ENCODE measurements at regions not wholly inside any gene's neighbourhood (a gene's known extent, or its start where the extent isn't known, plus 50 kb on each side); places are given as distances from the start of the nearest gene placed in this dataset.

- no peak overlapping the region for H3K4me3 ChIP-seq (ENCODE audit: low read depth, low read length)
- no peak for DNase-seq (ENCODE audit: low read depth)
- no peak for TF ChIP-seq CTCF (IDR thresholded peaks at IDR 0.05; ENCODE audit: control insufficient read depth, extremely low read depth, insufficient read depth)
These were observed 193.8 kb upstream of the STK17B start for GRCh38 chr2:196365145-196365544.

- no peak overlapping the region for H3K4me3 ChIP-seq (ENCODE audit: low read depth, low read length)
- TF ChIP-seq CTCF (IDR thresholded peaks at IDR 0.05; ENCODE audit: control insufficient read depth, extremely low read depth, insufficient read depth) = no peak
- DNase-seq (ENCODE audit: low read depth) = no peak
These were observed 194.5 kb upstream of the STK17B start for GRCh38 chr2:196365923-196366322.

- DNase-seq (ENCODE audit: low read depth) = no peak
- TF ChIP-seq CTCF (IDR thresholded peaks at IDR 0.05; ENCODE audit: control insufficient read depth, extremely low read depth, insufficient read depth) = no peak
- no peak overlapping the region for H3K4me3 ChIP-seq (ENCODE audit: low read depth, low read length)
These were observed 196.3 kb upstream of the STK17B start for GRCh38 chr2:196367633-196368032.

- H3K4me3 ChIP-seq (ENCODE audit: low read depth, low read length) = no peak overlapping the region
- no peak for DNase-seq (ENCODE audit: low read depth)
- no peak for TF ChIP-seq CTCF (IDR thresholded peaks at IDR 0.05; ENCODE audit: control insufficient read depth, extremely low read depth, insufficient read depth)
These were observed 197.3 kb upstream of the STK17B start for GRCh38 chr2:196368546-196369225.

- TF ChIP-seq CTCF (IDR thresholded peaks at IDR 0.05; ENCODE audit: control insufficient read depth, extremely low read depth, insufficient read depth) = no peak
- no peak overlapping the region for H3K4me3 ChIP-seq (ENCODE audit: low read depth, low read length)
- DNase-seq (ENCODE audit: low read depth) = no peak
These were observed 198.6 kb upstream of the STK17B start for GRCh38 chr2:196369967-196370366.

- no peak for DNase-seq (ENCODE audit: low read depth)
- no peak for TF ChIP-seq CTCF (IDR thresholded peaks at IDR 0.05; ENCODE audit: control insufficient read depth, extremely low read depth, insufficient read depth)
- no peak overlapping the region for H3K4me3 ChIP-seq (ENCODE audit: low read depth, low read length)
These were observed 199.0 kb upstream of the STK17B start for GRCh38 chr2:196370381-196370780.

- DNase-seq (ENCODE audit: low read depth) = no peak
- H3K4me3 ChIP-seq (ENCODE audit: low read depth, low read length) = no peak overlapping the region
- no peak for TF ChIP-seq CTCF (IDR thresholded peaks at IDR 0.05; ENCODE audit: control insufficient read depth, extremely low read depth, insufficient read depth)
These were observed 201.0 kb upstream of the STK17B start for GRCh38 chr2:196372276-196372809.

Measured in LNCaP clone FGC (cell line).